HCT116 (cell line): ENCODE measurements at regions not wholly inside any gene's neighbourhood (a gene's known extent, or its start where the extent isn't known, plus 50 kb on each side); places are given as distances from the start of the nearest gene placed in this dataset.

Source experiments
- ATAC-seq: fragments of 200-7000 bp; cut with Tn5 transposase; 2 replicates; pipeline ENCODE4 v1.9.1; 2020; ENCODE audit warnings: mild to moderate bottlenecking, moderate library complexity
- BruUV-seq: library from RNA; stranded (reverse); fragments of 400-500 nt; replicated peaks from 2 replicates; lab custom pipeline; 2021; lab: Mats Ljungman, UMichigan
- CTCF ChIA-PET: fragments of 300-600 bp; sonication (Branson Sonifier 250); formaldehyde crosslinking; loops from one replicate; lab custom pipeline; 2021; ENCODE audit warnings: antibody characterized with exemption; lab: Charles Lee
- POLR2A ChIA-PET: fragments of 300-600, 350-600 bp; sonication (Branson Sonifier 250); formaldehyde crosslinking; loops from one replicate; lab custom pipeline; 2021; ENCODE audit warnings: antibody characterized with exemption; lab: Charles Lee
- RAD21 ChIA-PET, 2 experiments: fragments of 300-600 bp; sonication (Branson Sonifier 250); formaldehyde crosslinking; loops; one replicate each; lab custom pipeline; 2023; ENCODE audit warnings: low total read pairs in 2 of 2; ENCODE audit not compliant: uncharacterized antibody in 2 of 2, unreplicated experiment in 2 of 2, low non-redundant PET in 1 of 2; lab: Charles Lee
- DNase-seq: peaks from one replicate; pipeline ENCODE4 v3.0.0-alpha.2; 2010; ENCODE audit warnings: low read depth, low spot score
- H2AFZ ChIP-seq: fragments of 200-600 bp; shearing (Covaris generic), sonication (generic); 2 replicates; pipeline ENCODE4 v1.6.1; 2017; ENCODE audit warnings: low read depth, mixed run types, mixed read lengths, antibody characterized with exemption, low read length; ENCODE audit not compliant: poor library complexity, severe bottlenecking
- H3K27ac ChIP-seq: 2 replicates; pipeline ENCODE4 v1.5.1; 2012; ENCODE audit warnings: low read depth, low read length
- H3K27me3 ChIP-seq: fragments of 200-600 bp; sonication (generic); 2 replicates; pipeline ENCODE4 v1.6.1; 2016; ENCODE audit warnings: mixed run types, low read length, mixed read lengths; ENCODE audit not compliant: insufficient read depth
- H3K36me3 ChIP-seq, 2 experiments: fragments of 200-500 bp in 1 of 2; fragments of 200-600 bp in 1 of 2; sonication (Bioruptor generic) in 1 of 2; sonication (generic) in 1 of 2; 2 replicates each; pipeline versions ENCODE4 v1.5.1 to v1.6.1; 2014 to 2016; ENCODE audit warnings: low read length in 2 of 2, inconsistent platforms in 1 of 2, mixed read lengths in 1 of 2, mixed run types in 1 of 2; ENCODE audit not compliant: insufficient read depth in 2 of 2, control insufficient read depth in 1 of 2
- H3K4me1 ChIP-seq, 2 experiments: fragments of 200-600 bp in 1 of 2; sonication (generic) in 1 of 2; 2 replicates each; pipeline versions ENCODE4 v1.5.1 to v1.6.1; 2012 to 2017; ENCODE audit warnings: low read length in 2 of 2, inconsistent platforms in 1 of 2, mild to moderate bottlenecking in 1 of 2, mixed read lengths in 1 of 2, mixed run types in 1 of 2, moderate library complexity in 1 of 2; ENCODE audit not compliant: insufficient read depth in 2 of 2, control insufficient read depth in 1 of 2
- H3K4me2 ChIP-seq: fragments of 200-600 bp; sonication (generic); 2 replicates; pipeline ENCODE4 v1.6.1; 2017; ENCODE audit warnings: mixed run types, low read length, mixed read lengths
- H3K4me3 ChIP-seq, 2 experiments: fragments of 200-600 bp in 1 of 2; sonication (generic) in 1 of 2; replicated peaks in 1 of 2; 2 replicates each; pipeline ENCODE4 v1.5.1; 2011 to 2016; ENCODE audit warnings: low read length in 2 of 2, control low read depth in 1 of 2, low read depth in 1 of 2, mild to moderate bottlenecking in 1 of 2, mixed read lengths in 1 of 2, mixed run types in 1 of 2
- H3K79me2 ChIP-seq: fragments of 200-600 bp; sonication (generic); 2 replicates; pipeline ENCODE4 v1.6.1; 2017; ENCODE audit warnings: mild to moderate bottlenecking, mixed run types, low read length, moderate library complexity, mixed read lengths; ENCODE audit not compliant: insufficient read depth
- H3K9ac ChIP-seq: fragments of 200-600 bp; sonication (generic); 2 replicates; pipeline ENCODE4 v1.6.1; 2016; ENCODE audit warnings: low read length, mixed read lengths
- H3K9me2 ChIP-seq: fragments of 200-600 bp; sonication (generic), shearing (Covaris generic); 2 replicates; pipeline ENCODE4 v1.6.1; 2017; ENCODE audit warnings: mixed run types, mild to moderate bottlenecking, moderate library complexity; ENCODE audit not compliant: insufficient read depth
- H3K9me3 ChIP-seq, 2 experiments: fragments of 200-500 bp in 1 of 2; fragments of 200-600 bp in 1 of 2; sonication (Bioruptor generic) in 1 of 2; sonication (generic) in 1 of 2; 2 replicates each; pipeline ENCODE4 v1.6.1; 2014 to 2017; ENCODE audit warnings: low read length in 2 of 2, mixed read lengths in 2 of 2, inconsistent platforms in 1 of 2, low read depth in 1 of 2, mild to moderate bottlenecking in 1 of 2, mixed run types in 1 of 2, moderate library complexity in 1 of 2; ENCODE audit not compliant: control insufficient read depth in 1 of 2, insufficient read depth in 1 of 2
- H4K20me1 ChIP-seq: fragments of 200-600 bp; sonication (generic), shearing (Covaris generic); 2 replicates; pipeline ENCODE4 v1.6.1; 2017; ENCODE audit warnings: mixed run types, mild to moderate bottlenecking, moderate library complexity; ENCODE audit not compliant: insufficient read depth
- CBX3 ChIP-seq: IDR thresholded peaks from 2 replicates; pipeline ENCODE4 v1.6.1; 2012; ENCODE audit warnings: low read depth
- CEBPB ChIP-seq: IDR thresholded peaks from 2 replicates; pipeline ENCODE4 v1.6.1; 2012; ENCODE audit warnings: low read depth
- ELF1 ChIP-seq: IDR thresholded peaks from 2 replicates; pipeline ENCODE4 v1.6.1; 2012; ENCODE audit warnings: low read depth, borderline replicate concordance
- EZH2 ChIP-seq: fragments of 200-600 bp; sonication (generic); IDR thresholded peaks from 2 replicates; pipeline ENCODE4 v1.6.1; 2017; ENCODE audit warnings: antibody characterized with exemption, mixed run types
- EZH2phosphoT487 ChIP-seq: fragments of 200-600 bp; IDR thresholded peaks from 2 replicates; pipeline ENCODE4 v1.6.1; 2018; ENCODE audit warnings: antibody characterized with exemption, borderline replicate concordance
- FOSL1 ChIP-seq: IDR thresholded peaks from 2 replicates; pipeline ENCODE4 v1.6.1; 2012; ENCODE audit warnings: low read depth
- JUND ChIP-seq: IDR thresholded peaks from 2 replicates; pipeline ENCODE4 v1.6.1; 2012
- POLR2A ChIP-seq: IDR thresholded peaks from 2 replicates; pipeline ENCODE4 v1.7.0; 2011; ENCODE audit warnings: borderline replicate concordance; ENCODE audit not compliant: insufficient read depth, insufficient read length; ENCODE audit errors: extremely low read depth
- RAD21 ChIP-seq: IDR thresholded peaks from 2 replicates; pipeline ENCODE4 v1.6.1; 2012; ENCODE audit warnings: low read depth, mild to moderate bottlenecking
- SIN3A ChIP-seq: IDR thresholded peaks from 2 replicates; pipeline ENCODE4 v1.6.1; 2012; ENCODE audit warnings: low read depth
- SP1 ChIP-seq: IDR thresholded peaks from 2 replicates; pipeline ENCODE4 v1.6.1; 2012; ENCODE audit warnings: low read depth
- TCF7L2 ChIP-seq: IDR thresholded peaks from 2 replicates; pipeline ENCODE4 v1.7.0; 2011; ENCODE audit warnings: borderline replicate concordance, inconsistent platforms; ENCODE audit not compliant: insufficient read depth, insufficient read length; ENCODE audit errors: extremely low read depth
- ZFX ChIP-seq: fragments of 450-650 bp; IDR thresholded peaks from 2 replicates; pipeline ENCODE4 v1.6.1; 2017
- ZNF274 ChIP-seq: fragments of 200-500 bp; sonication (Bioruptor generic); IDR thresholded peaks from 2 replicates; pipeline ENCODE4 v1.6.1; 2014; ENCODE audit warnings: mild to moderate bottlenecking, low read depth, low read length, inconsistent platforms
- intact Hi-C: fragments of 100-400 bp; cut with micrococcal nuclease; formaldehyde crosslinking; loops from 2 replicates; pipeline ENCODE4 v1.10.0; 2022
- TF ChIP-seq, protein P1 (sequence below): IDR thresholded peaks from 2 replicates; pipeline ENCODE4 v1.6.1; 2012; ENCODE audit warnings: low read depth
- TF ChIP-seq, protein P2 (sequence below): IDR thresholded peaks from 2 replicates; pipeline ENCODE4 v1.6.1; 2012

DNA sequence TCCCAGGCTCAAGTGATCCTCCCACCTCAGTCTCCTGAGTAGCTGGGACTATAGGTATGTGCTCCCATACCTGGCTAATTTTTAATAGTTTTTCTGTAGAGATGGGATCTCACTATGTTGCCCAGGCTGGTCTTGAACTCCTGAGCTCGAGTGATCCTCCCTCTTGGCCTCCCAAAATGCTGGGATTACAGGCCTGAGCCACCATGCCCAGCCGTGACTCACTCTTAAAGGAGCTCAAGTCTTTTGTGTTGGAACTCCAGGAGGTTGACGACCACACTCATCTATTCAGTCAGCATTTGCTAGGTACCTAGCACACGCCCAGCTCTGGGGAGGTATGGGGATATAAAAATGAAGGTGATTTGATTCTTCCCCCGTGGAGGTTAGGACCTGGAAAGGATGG is 62.8 kb downstream of the UTRN start:
- Histone ChIP-seq H3K4me1 (peaks cover 35 to 45% of the 10 kb centered on the region in 2 experiments; a peak in 3 of 4 replicates), H3K27ac (no peak overlapping the region), H3K9ac (no peak overlapping the region), H3K4me3 (no peak overlapping the region), H3K9me2 (no peaks in the 10 kb centered on the region), H3K4me2 (peak overlapping the region; percentile 62), H2AFZ (no peak overlapping the region), H3K36me3 (no peaks in the 10 kb centered on the region), H3K27me3 (no peaks in the 10 kb centered on the region), H4K20me1 (no peaks in the 10 kb centered on the region), H3K79me2 (no peaks in the 10 kb centered on the region), H3K9me3 (no peaks in the 10 kb centered on the region)
- no TSS peak for BruUV-seq
- TF ChIP-seq, protein P1, sequence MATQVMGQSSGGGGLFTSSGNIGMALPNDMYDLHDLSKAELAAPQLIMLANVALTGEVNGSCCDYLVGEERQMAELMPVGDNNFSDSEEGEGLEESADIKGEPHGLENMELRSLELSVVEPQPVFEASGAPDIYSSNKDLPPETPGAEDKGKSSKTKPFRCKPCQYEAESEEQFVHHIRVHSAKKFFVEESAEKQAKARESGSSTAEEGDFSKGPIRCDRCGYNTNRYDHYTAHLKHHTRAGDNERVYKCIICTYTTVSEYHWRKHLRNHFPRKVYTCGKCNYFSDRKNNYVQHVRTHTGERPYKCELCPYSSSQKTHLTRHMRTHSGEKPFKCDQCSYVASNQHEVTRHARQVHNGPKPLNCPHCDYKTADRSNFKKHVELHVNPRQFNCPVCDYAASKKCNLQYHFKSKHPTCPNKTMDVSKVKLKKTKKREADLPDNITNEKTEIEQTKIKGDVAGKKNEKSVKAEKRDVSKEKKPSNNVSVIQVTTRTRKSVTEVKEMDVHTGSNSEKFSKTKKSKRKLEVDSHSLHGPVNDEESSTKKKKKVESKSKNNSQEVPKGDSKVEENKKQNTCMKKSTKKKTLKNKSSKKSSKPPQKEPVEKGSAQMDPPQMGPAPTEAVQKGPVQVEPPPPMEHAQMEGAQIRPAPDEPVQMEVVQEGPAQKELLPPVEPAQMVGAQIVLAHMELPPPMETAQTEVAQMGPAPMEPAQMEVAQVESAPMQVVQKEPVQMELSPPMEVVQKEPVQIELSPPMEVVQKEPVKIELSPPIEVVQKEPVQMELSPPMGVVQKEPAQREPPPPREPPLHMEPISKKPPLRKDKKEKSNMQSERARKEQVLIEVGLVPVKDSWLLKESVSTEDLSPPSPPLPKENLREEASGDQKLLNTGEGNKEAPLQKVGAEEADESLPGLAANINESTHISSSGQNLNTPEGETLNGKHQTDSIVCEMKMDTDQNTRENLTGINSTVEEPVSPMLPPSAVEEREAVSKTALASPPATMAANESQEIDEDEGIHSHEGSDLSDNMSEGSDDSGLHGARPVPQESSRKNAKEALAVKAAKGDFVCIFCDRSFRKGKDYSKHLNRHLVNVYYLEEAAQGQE, result no peak
- TF ChIP-seq ELF1 (no peak), SIN3A (no peak), ZFX (no peak), RAD21 (no peak), CEBPB (no peak), EZH2phosphoT487 (no peak), ZNF274 (no peak), FOSL1 (no peak), EZH2 (no peak), POLR2A (no peak), JUND (no peak), SP1 (no peak), CBX3 (no peak), TCF7L2 (no peak)
- TF ChIP-seq, protein P2, sequence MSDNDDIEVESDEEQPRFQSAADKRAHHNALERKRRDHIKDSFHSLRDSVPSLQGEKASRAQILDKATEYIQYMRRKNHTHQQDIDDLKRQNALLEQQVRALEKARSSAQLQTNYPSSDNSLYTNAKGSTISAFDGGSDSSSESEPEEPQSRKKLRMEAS, result no peak
- no peak for DNase-seq
- ChIA-PET POLR2A (no interaction called here), RAD21 (interaction anchor here (0.5 to 0.6 kb wide), 2 partner anchors 10 to 137 kb away, joined by 6 to 8 read pairs; no protein-coding TSS in a partner anchor), CTCF (no interaction called here)
- intact Hi-C loops, result no loop called here
- ATAC-seq, result no peak; the same call in 1 of the 2 replicates
